H1 (cell line): ENCODE measurements at regions not wholly inside any gene's neighbourhood (a gene's known extent, or its start where the extent isn't known, plus 50 kb on each side); places are given as distances from the start of the nearest gene placed in this dataset.

ENCODE experiments used
- ATF3 ChIP-seq: IDR thresholded peaks from 2 replicates; pipeline ENCODE4 v1.6.1; 2011; ENCODE audit warnings: low read depth, mild to moderate bottlenecking, low read length; ENCODE audit not compliant: insufficient read depth
- CEBPB ChIP-seq: IDR thresholded peaks from 2 replicates; pipeline ENCODE4 v1.6.1; 2012; ENCODE audit warnings: low read depth, low read length
- E2F6 ChIP-seq: IDR thresholded peaks from 2 replicates; pipeline ENCODE4 v1.6.1; 2012; ENCODE audit warnings: inconsistent platforms
- KDM1A ChIP-seq: fragments of 200-600, 300-600 bp; sonication (generic); IDR thresholded peaks from 2 replicates; pipeline ENCODE4 v1.7.1; 2016; ENCODE audit warnings: mild to moderate bottlenecking, low read length, borderline replicate concordance
- POLR2A ChIP-seq, 2 experiments: IDR thresholded peaks; 1 replicate in 1 of 2; 2 replicates in 1 of 2; pipeline ENCODE4 v1.6.1; 2011; ENCODE audit warnings: low read depth in 2 of 2, low read length in 2 of 2, mild to moderate bottlenecking in 2 of 2; ENCODE audit errors: control extremely low read depth in 1 of 2
- SP2 ChIP-seq: IDR thresholded peaks from 2 replicates; pipeline ENCODE4 v1.6.1; 2012; ENCODE audit warnings: mild to moderate bottlenecking, low read length, inconsistent platforms
- ZNF274 ChIP-seq: IDR thresholded peaks from 2 replicates; pipeline ENCODE4 v1.7.0; 2012; ENCODE audit warnings: low read length, borderline replicate concordance; ENCODE audit errors: extremely low read depth

GRCh38 chr1:104671684-104672353 lies 922.1 kb downstream of the AMY1C start (continued):
- TF ChIP-seq CEBPB (no peak), ZNF274 (no peak), KDM1A (no peak), E2F6 (no peak), POLR2A (IDR thresholded peaks at IDR 0.05; ENCODE audit: control extremely low read depth in 1 of 2, low read depth in 2 of 2, low read length in 2 of 2) (no peak), SP2 (no peak), ATF3 (no peak)
- TF ChIP-seq, all 59 proteins: peak for 0
